ENCODE measurements at regions not wholly inside any gene's neighbourhood (a gene's known extent, or its start where the extent isn't known, plus 50 kb on each side); places are given as distances from the start of the nearest gene placed in this dataset.
"Not testable (repeated sequence)": the region's sequence is repeated elsewhere in the genome, so short reads cannot be mapped to it uniquely, and the experiment has no call there.

DNA sequence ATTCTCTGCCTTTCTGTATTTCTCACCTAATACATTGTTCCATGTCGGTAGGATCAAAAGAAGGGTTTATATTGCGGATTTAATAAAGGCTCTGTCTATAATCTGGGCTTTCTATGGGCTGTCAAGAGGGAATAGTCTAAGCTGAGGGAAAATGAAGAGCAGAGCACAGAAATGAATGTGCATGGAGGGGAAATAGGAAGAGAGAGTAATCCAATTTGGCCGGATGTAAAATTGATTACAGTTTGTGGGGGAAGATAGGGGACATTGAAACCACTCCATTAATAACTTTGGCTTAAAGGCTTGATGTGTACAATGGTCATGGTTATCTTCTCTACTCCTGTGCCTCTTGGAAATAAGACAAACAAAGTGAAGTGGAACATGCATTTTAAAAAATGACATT lies 334.2 kb upstream of the CDH8 start:
- DNase-seq (ENCODE audit: low read depth) = no peak

DNA sequence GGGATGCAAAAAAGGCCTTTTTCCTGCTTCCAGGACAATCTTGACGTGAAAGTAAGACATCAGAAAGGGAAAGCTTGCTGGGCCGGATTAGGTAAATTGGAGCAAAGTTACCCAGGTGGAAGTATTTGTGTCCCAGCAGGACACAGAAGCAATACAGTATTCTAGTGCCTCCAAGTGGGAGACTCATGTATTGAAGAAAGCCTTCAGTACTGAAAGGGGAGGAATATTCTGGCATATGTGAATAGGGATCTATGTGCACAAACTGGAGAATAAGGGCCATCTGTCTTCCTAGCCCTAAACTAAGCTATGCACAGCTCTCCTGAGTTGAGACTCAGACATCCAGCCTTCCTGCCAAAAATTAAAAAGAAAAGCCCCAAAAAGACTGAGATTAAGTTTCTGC lies 327.3 kb upstream of the CDH8 start:
- DNase-seq (ENCODE audit: low read depth) = no peak

DNA sequence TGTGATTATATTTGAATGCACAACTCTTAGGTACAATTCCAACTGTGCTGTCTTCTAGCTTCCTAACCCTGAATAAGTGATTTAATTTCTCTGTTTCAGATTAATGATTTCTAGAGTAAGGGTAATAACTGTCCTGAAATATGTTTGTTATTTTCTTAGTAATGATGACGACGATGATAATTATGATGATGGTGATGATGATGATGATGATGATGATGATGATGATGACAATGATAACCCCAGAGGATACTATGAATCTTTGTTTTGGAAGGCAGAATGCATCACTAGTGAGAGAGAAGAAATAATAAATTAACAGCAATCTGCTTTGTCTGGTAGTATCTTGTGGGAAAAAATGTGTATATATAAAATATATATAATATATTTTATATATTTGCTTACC lies 317.1 kb upstream of the CDH8 start:
- DNase-seq (ENCODE audit: low read depth) = no peak

DNA sequence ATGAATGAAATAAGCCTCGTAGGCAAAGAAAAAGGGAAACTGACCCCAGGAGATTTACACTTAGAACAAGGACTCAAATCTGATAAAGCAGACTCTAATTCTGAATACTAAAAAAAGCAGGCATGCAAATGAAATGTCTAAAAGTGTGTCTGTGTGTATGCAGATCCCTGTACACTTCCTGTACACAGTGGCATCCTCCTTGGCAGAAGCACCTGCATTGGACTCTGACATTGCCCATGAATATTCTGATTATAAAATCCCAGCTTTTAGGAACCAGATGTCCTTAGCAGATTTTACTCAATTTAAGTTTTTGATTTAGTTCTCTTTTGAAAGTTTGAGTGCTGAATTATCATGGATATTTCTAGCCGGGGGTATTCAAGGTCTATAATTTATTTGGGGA lies 306.0 kb upstream of the CDH8 start:
- DNase-seq (ENCODE audit: low read depth) = no peak

DNA sequence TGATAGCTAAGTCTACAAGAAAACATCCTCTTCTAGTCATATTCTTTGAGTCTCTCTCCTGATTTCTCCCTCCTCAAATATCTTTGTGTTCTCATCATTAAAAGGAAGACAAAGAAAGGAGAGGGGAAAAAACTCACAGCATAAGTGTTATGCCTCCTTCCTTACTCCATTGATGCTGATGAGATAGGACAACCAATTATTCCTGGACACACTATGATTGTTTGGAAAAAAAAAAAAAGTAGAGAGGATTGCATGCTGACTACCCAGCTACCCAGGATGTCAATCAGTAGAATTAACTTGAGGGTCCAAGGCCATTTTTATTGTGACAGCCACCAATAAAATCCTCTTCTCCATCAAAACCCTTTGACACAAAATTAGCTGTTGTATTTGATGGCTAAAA lies 299.1 kb upstream of the CDH8 start:
- no peak for DNase-seq (ENCODE audit: low read depth)

DNA sequence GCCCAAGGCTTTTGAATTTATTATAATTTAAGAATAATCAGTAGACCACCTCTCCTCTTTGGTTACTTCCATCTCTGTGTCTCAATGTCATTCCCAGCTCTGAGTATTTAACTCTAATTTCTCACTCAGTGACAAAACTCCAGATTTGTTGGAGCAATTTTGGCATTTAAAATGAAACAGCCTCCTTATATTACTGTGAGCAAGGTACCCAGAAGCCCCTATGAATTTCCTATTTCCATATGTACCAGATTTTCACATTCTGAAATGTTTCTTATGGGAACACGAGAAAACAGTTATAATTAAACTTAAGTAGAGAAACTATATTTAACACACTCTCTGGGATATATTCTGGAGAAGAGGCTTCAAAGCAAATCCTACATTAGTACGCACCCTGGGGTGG lies 285.4 kb upstream of the CDH8 start:
- DNase-seq (ENCODE audit: low read depth) = no peak

DNA sequence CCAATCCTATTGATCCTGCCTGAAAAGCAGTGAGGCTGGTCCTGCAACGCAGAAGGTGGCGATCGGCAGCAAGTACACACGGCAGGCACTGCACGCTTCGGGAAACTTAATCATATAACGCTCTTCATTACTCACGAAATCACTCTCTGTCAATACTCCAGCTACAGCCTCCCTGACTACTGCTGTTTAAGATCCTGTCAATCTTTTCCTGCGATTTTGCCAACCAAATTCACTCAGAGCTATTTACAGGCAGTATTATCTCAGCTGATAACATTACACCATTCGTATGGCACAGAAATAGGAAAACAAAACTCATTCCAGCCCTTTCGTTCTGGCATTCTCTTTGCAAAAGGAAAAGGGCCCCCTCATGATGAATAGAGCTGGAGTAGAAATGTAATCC lies 262.4 kb upstream of the CDH8 start:
- no peak for DNase-seq (ENCODE audit: low read depth)

DNA sequence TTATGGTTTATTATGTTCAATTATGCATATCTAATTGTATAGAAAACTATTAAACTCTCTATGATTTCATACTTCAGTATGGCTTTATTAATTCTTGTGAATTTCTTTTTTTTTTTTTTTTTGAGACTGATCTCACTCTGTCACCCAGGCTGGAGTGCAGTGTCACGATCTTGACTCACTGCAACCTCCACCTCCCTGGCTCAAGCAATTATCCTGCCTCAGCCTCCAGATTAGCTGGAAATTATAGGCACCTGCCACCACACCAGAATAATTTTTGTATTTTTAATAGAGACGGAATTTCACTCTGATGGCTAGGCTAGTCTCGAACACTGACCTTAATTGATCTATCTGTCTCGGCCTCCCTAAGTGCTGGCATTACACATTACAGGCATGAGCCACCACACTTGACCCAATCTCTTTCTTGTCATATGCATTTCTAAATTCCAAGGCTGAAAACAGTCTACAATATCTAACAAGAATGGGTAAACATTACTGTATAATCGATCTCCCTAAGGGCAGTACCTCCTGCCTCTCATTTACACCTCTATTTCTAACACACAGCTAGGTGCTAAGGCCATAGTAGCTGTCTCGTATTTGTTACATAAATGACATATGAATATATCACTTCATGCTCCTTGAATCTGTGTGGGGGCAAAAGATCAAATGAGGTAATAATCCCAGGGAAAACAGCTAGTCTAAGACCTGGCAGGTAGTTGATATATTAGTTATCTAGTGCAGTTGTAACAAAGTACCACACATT lies 258.2 kb upstream of the CDH8 start:
- DNase-seq (ENCODE audit: low read depth) = no peak

DNA sequence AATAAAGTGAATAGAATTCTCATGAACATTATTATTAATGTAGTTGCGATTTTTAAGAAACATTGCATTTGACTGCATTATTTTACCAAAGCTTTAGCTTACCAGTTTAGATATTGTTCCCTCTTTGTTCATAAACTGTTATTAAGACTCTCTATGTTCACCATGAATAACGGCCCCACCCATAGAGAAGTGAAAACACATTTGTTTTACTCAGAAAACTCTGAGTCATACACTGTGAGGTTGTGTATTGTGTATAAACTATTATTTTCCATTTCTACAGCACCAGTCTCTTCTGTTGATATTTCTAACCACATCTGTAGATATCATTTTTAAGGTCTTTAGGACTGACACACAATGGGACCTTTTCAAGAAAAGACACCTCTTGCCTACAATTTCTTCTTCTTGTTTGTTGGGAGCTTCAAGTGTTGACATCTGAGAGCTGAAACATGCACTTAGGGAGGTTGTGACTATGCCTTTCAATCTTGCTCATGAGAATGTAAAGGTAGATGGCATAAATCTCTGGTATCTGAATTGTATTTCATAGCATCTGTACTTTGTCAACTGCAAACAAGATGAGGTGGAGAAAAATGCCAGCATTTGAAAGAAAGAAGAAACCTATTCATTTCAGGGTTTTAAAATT lies 252.9 kb upstream of the CDH8 start:
- no peak for DNase-seq (ENCODE audit: low read depth)

DNA sequence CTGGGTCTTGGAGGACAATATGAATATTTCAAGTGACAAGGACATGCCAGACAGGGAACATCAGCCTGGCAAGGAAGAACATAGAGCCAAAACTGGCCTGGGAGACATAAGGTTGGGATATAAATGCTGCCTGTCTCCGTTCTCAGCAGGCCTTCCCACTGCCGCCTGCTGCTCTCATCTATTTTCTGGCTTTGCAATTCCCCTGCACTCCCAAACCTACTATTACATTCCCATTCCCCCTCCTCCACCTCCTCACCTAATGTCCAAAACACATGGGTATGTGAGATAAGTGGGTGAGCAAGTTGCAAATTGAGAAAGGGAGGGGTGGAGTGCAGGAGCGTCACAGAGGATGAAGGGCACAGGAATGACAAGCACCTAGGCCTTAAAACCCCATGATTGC lies 244.3 kb upstream of the CDH8 start:
- no peak for DNase-seq (ENCODE audit: low read depth)

DNA sequence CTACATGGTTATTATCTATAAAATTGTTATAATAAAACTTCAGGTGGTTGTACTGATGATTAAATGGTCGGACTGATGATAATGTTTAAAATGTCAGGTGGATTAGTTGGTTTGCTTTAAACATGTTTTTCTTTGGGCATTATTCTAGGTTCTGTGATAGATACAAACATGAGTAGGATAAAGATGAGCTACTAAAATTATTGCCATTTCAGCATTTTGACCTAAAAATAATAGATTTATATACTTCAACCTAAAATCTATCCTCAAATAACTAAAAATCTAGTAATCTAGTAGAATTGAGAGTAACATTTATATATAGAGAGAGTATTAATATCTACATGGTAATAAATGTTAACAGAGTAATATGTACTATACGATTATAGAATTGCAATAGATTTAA lies 241.7 kb upstream of the CDH8 start:
- DNase-seq (ENCODE audit: low read depth) = no peak

DNA sequence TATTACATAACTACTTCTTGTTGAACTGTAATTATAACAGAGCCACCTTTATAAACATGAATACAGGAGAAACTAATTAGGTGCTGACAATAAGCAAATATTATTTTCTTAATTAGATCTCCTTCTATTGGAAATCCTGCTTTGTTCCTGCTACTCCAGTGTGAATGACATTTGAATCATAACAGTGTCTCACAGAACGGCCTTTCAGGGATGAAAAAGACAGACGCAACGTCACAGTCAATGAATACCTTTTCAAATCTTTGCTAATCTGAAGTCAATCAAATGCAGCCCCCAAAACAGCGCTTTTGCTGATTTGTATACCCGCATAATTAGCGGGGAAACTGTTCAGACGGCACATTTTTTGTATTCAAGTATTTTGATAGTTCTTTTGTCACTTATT lies 240.4 kb upstream of the CDH8 start:
- DNase-seq (ENCODE audit: low read depth) = no peak

DNA sequence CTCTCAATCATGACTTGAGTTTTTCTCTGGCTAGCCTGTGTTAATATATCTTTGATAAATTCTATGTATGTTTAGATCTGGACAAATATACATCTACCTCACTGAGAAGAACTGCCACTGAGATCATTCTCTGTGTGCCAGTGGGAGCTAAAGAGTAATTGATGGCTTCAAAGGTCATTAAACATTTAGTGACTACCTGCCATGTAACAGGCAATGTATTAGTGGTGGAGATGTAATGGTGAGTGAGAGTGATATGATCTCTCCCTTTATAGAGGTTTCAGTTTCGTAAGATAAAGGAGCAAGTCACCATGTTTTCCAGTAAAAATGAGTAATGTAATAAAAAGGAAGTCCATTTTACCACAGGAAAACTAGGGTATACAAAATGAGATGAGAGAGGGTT lies 235.8 kb upstream of the CDH8 start:
- DNase-seq (ENCODE audit: low read depth) = no peak

DNA sequence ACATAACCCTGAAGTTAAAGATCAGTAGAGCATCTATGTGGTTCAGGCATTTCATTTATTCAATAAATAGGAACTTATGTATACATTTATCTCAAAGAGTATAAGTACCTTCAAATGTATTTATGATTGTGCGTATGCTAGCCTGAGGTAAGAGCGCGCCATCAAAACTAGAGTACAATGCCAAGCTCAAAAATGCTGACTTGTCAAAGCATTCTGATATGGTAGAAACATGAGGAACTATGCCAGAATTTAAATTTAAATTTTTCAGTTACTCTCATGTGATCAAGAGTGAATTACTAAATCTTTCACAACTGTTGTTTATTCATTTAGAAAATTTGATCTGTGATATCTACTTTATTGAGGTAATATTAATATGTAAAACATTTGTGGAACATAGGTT lies 225.5 kb upstream of the CDH8 start:
- no peak for DNase-seq (ENCODE audit: low read depth)

DNA sequence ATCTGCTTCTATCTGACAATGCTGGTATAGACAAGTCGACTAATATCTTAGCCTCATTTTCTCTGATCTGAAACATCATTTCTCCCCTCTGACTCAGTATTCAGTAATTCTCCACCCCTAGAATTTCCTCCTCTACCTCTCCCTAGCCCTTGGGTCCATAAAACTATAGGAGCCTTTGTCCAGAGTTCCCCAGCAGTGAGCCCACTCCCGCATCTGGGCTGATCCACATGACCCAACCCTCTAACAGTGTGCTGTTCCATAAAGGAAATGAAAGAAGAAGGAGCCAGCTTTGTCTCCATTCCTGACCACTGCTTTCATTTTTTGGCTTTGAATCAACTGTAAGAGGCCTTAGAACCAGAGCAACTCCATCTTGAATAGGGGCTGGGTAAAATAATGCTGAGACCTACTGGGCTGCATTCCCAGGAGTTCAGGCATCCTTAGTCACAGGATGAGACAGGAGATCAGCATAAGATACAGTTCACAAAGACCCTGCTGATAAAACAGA lies 222.7 kb upstream of the CDH8 start:
- not testable (repeated sequence) for DNase-seq (ENCODE audit: low read depth)

DNA sequence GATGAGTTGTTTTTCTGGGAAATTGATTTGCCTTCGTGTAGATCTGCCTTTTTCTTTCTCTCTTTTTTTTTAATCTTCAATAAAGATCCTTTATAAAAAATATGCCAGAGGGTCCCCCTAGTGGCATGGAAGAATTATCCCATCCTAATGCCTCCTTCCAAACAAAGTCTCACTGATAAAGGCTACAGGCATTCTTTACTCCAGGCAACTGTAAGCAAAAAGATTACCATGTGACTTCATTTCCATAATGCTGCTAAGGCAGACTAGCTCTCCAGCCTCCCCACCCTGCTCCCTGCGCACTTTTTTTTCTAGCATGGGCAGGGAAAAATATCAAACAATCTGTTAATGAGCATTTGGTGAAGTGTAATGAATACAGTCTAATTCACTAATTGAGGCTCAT lies 220.2 kb upstream of the CDH8 start:
- DNase-seq (ENCODE audit: low read depth) = no peak

DNA sequence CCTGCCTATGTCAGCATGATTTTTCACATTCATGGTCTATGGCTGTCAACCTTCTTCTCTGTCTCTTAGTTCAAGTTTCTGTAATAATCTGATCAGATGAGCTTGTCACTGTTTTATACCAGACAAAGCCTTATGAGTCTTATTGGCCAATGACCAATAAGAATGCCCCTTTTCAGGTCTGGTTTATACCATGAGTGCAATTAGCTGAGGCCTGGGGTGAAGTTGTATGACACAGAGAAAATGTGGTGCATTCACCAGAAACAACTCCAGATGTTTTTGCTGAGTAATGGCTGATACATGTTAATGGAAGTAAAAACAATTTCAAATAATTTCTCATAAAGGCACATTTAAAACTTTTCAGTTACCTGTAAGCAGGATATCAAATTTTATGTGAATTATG lies 218.6 kb upstream of the CDH8 start:
- no peak for DNase-seq (ENCODE audit: low read depth)

DNA sequence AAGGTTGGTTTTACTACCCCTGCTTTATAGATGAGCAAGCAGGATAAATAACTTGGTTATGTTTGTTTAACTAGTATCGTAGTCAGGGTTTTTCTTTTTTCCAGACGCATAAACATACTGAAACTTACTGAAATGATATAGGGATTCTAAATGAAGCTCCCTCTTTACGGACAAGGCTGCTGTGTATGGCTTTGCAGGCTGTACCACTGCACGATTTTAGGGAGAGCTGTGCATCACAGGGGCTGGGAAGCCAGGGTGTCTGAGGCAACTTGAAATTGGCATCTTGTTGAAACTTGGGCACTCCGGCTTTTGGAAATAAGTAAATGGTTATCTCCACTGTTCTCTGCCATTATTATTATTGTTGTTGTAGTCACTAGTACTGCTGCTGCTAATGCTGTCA lies 218.1 kb upstream of the CDH8 start:
- DNase-seq (ENCODE audit: low read depth) = no peak

DNA sequence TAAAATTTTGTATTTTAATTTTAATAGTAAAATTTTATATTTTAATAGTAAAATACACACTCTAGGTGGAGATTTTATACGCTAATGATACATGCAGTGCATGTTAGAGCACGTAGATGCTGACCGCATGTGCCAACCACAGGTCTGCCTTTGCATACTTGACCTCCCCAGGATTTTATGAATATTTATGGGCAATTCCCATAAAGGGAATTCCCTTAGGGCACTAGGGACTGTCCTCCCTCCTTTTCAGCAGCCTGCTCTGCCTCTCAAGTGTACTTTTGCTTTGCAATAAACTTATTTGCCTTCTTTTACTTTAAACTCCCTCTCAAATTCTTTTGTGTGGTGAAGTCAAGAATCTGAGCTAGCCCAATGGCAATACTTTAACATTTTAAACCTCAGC lies 217.7 kb upstream of the CDH8 start:
- DNase-seq (ENCODE audit: low read depth) = no peak

DNA sequence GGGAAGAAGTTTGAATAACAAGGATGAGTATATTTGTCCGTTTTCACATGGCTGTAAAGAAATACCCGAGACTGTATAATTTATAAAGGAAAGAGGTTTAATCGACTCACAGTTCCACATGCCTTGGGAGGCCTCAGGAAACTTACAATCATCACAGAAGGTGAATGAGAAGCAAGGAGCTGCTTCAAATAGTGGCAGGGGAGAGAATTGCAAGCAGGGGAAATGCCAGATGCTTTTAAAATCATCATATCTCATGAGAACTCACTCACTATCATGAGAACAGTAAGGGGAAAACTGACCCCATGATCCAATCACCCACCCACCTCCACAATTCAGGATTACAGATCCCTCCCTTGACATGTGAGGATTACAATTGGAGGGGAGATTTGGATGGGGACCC lies 212.8 kb upstream of the CDH8 start:
- DNase-seq (ENCODE audit: low read depth) = no peak

DNA sequence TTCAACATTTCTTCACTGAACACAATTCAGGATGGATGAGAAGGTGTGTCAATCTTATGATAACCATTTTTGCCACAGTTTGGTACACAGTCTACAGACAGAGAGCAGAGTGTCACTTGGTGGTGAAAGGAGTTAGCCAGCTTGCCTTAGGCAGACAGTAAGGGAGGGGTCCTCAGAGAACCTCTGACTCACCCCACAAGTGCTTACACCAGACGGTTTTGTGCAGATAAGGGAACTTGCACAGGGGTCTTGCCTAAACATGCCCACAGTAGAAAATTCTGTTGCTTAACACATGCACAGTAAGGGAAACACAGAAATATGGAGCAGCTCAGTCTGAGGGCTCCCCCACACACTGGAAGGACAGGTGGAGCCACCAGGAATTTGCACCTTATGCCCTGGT lies 204.5 kb upstream of the CDH8 start:
- DNase-seq (ENCODE audit: low read depth) = no peak

DNA sequence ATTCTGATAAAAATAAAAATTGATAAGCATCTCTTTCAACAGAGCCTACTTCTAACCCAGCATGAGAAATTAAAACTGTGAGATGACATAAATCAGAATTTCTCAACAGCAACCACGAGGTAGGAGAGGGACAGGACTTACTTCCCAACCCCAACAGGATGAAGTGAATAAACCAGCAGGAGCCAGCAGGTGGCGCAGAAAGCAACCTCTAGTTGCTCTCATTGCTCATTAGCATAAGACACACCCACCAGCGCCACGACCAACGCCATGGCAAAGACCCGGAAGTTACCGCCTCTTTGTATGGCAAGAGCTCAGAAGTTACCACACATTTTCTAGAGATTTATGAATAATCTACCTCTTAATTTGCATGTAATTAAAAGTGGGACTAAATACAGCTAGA lies 189.4 kb upstream of the CDH8 start:
- no peak for DNase-seq (ENCODE audit: low read depth)

DNA sequence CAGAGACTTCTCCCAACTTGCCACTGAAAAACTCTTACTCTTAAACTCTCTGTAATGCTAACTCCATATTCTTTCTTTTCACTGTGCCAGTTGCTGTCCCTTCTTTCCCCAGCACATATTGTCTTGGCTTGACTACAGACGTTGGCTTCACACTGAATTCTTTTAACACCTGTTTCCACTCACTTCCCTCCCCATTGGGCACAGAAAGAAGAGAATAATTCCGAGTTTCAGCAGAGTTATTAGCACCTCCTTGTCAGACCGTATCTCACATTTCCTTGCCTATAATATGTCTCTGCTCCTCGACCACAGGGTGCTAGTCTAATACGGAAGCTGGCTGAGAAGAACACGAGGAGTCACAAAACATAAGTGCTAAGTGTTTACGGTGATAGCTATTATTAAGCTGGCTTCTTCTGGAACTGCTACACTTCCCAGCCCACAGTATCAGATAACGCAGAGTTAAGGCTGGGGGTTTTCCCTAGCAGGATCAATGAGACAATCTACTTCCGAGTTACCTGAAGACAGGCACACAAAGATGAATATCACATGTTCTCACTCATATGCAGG lies 188.5 kb upstream of the CDH8 start:
- no peak for DNase-seq (ENCODE audit: low read depth)

DNA sequence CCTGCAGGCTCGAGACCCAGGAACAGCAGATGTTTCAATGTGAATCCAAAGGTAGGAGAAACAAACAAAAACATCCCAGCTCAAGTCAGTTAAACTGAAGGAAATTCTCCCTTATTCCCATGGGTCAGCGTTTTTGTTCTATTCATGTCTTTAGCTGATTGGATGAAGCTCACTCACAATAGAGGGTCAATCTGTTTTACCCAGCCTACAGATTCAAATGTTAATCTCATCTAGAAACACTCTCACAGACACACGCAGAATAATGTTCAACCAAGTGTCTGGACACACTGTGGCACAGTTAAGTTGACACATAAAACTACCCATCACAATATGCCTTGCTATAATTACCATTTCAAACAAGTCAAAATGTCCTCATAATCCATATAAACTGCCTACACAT lies 180.6 kb upstream of the CDH8 start:
- no peak for DNase-seq (ENCODE audit: low read depth)

Data from GM04503 (cell line).